Spleen (tissue), 11 donors: ENCODE measurements at regions not wholly inside any gene's neighbourhood (a gene's known extent, or its start where the extent isn't known, plus 50 kb on each side); places are given as distances from the start of the nearest gene placed in this dataset.

Source experiments
- DNase-seq: peaks from one replicate; pipeline ENCODE4 v3.0.0-alpha.2; 2020
- H3K27ac ChIP-seq, 8 donors: fragments of 200-600 bp; sonication (generic) in 7 of 8; 1 replicate in 4 of 8; 2 replicates in 4 of 8; pipeline versions ENCODE4 v1.5.0 to v1.8.0; 2016 to 2021; ENCODE audit warnings: inconsistent platforms in 4 of 8, mild to moderate bottlenecking in 4 of 8, moderate library complexity in 1 of 8
- H3K27me3 ChIP-seq, 7 donors: fragments of 200-600 bp; sonication (generic) in 6 of 7; replicated peaks in 1 of 7; 1 replicate in 4 of 7; 2 replicates in 3 of 7; pipeline versions ENCODE4 v1.5.0 to v1.8.0; 2016 to 2021; ENCODE audit warnings: inconsistent platforms in 3 of 7, mild to moderate bottlenecking in 1 of 7
- H3K36me3 ChIP-seq, 6 donors: fragments of 200-600 bp; sonication (generic) in 5 of 6; 1 replicate in 4 of 6; 2 replicates in 2 of 6; pipeline versions ENCODE4 v1.5.0 to v1.8.0; 2016 to 2021; ENCODE audit warnings: inconsistent platforms in 2 of 6
- H3K4me1 ChIP-seq, 6 donors: fragments of 200-600 bp; sonication (generic) in 5 of 6; 1 replicate in 3 of 6; 2 replicates in 3 of 6; pipeline versions ENCODE4 v1.5.0 to v1.8.0; 2016 to 2021; ENCODE audit warnings: inconsistent platforms in 3 of 6
- H3K4me3 ChIP-seq, 8 donors: fragments of 200-600 bp; sonication (generic) in 7 of 8; 1 replicate in 4 of 8; 2 replicates in 4 of 8; pipeline versions ENCODE4 v1.5.0 to v1.8.0; 2016 to 2021; ENCODE audit warnings: inconsistent platforms in 4 of 8, mild to moderate bottlenecking in 4 of 8, moderate library complexity in 2 of 8
- H3K9me3 ChIP-seq, 8 donors: fragments of 200-600 bp; sonication (generic) in 7 of 8; 1 replicate in 4 of 8; 2 replicates in 4 of 8; pipeline versions ENCODE4 v1.5.0 to v1.8.0; 2016 to 2021; ENCODE audit warnings: inconsistent platforms in 4 of 8
- CTCF ChIP-seq, 11 experiments: fragments of 200-600 bp in 7 of 11; fragments of 450-650 bp in 4 of 11; sonication (generic) in 4 of 11; IDR thresholded peaks in 8 of 11; conservative IDR thresholded peaks in 3 of 11; 1 replicate in 7 of 11; 2 replicates in 4 of 11; pipeline versions ENCODE4 v1.4.0 to v1.8.0; 2016 to 2021; ENCODE audit warnings: antibody characterized with exemption in 11 of 11, inconsistent platforms in 4 of 11, mild to moderate bottlenecking in 1 of 11
- POLR2A ChIP-seq, 3 donors: fragments of 450-650 bp; IDR thresholded peaks; one replicate each; pipeline ENCODE4 v1.5.1; 2017; ENCODE audit warnings: antibody characterized with exemption in 3 of 3, mild to moderate bottlenecking in 1 of 3
- POLR2AphosphoS5 ChIP-seq, 3 donors: sonication (generic); formaldehyde crosslinking; IDR thresholded peaks; one replicate each; pipeline ENCODE4 v1.5.1; 2017; ENCODE audit warnings: antibody characterized with exemption in 3 of 3
- WGBS, 5 donors: extraction: QIAGEN DNeasy Blood & Tissue Kit in 3 of 5; methylation state at CpG; one replicate each; pipeline versions ENCODE4 v1.1.5 to v1.1.7; 2013 to 2018; 5-methylcytosine and 5-hydroxymethylcytosine counted together
- intact Hi-C: fragments of 100-400 bp; cut with DNase I; formaldehyde crosslinking; loops from one replicate; pipeline ENCODE4 v1.15.0; 2023; ENCODE audit warnings: low total_unique reads
- donor health status: healthy with polysubstance abuse.
- donor health status: DM: no; HTN: no; CAD: no; lungs with moderate emphysema.
- donor health status: DM: no; HTN: no; CAD: no.
- donor health status: Bipolar disorder and iron deficiency.
- donor health status: healthy.
- donor health status: DM: no; HTN: no; CAD: no.
- donor health status: DM: yes; HTN: yes; CAD: no.

- intact Hi-C loops, result no loop called here
- no peaks in the 10 kb centered on the region for H3K27me3 ChIP-seq
- peak overlapping the region in 2 of 8 donors; percentile 17 to 28 for H3K27ac ChIP-seq
- H3K4me1 ChIP-seq, result peaks cover 0 to 14% (median 3%) of the 10 kb centered on the region in 6 donors
- no peaks in the 10 kb centered on the region for H3K9me3 ChIP-seq
- DNase-seq, result no peak
- H3K4me3 ChIP-seq, result no peak overlapping the region
- 84 to 90% (median 86%) methylated on average over 1 of the region's 1 CpG for WGBS, 5 donors
- TF ChIP-seq CTCF (IDR thresholded peaks at IDR 0.05 in 8 of 11, conservative IDR thresholded peaks at IDR 0.05 in 3 of 11) (no peak), POLR2A (IDR thresholded peaks at IDR 0.05) (no peak), POLR2AphosphoS5 (IDR thresholded peaks at IDR 0.05) (no peak)
- H3K36me3 ChIP-seq, result no peaks in the 10 kb centered on the region
These were observed 1623.3 kb upstream of the B3GALT2 start for GRCh38 chr1:194809665-194810064.

- TF ChIP-seq POLR2A (IDR thresholded peaks at IDR 0.05) (no peak), POLR2AphosphoS5 (IDR thresholded peaks at IDR 0.05) (no peak), CTCF (IDR thresholded peaks at IDR 0.05 in 8 of 11, conservative IDR thresholded peaks at IDR 0.05 in 3 of 11) (no peak)
- Histone ChIP-seq H3K27ac (peak overlapping the region in 2 of 8 donors; percentile 17 to 28), H3K27me3 (no peaks in the 10 kb centered on the region), H3K4me3 (no peak overlapping the region), H3K9me3 (no peaks in the 10 kb centered on the region), H3K36me3 (no peaks in the 10 kb centered on the region), H3K4me1 (peaks cover 0 to 14% (median 3%) of the 10 kb centered on the region in 6 donors)
- DNase-seq, result no peak
- intact Hi-C loops, result no loop called here
- 53 to 76% (median 69%) methylated on average over 3 of the region's 3 CpGs for WGBS, 5 donors
These were observed 1622.8 kb upstream of the B3GALT2 start for GRCh38 chr1:194809215-194809614.

- Histone ChIP-seq H3K27me3 (no peaks in the 10 kb centered on the region), H3K27ac (peak overlapping the region in 3 of 8 donors; percentile 17 to 30 (median 28)), H3K4me3 (no peak overlapping the region), H3K36me3 (no peaks in the 10 kb centered on the region), H3K4me1 (peaks cover 0 to 14% (median 3%) of the 10 kb centered on the region in 6 donors), H3K9me3 (no peaks in the 10 kb centered on the region)
- intact Hi-C loops, result no loop called here
- no peak for DNase-seq
- no peak for TF ChIP-seq CTCF (IDR thresholded peaks at IDR 0.05 in 8 of 11, conservative IDR thresholded peaks at IDR 0.05 in 3 of 11)
- TF ChIP-seq POLR2AphosphoS5 (IDR thresholded peaks at IDR 0.05), result no peak
- TF ChIP-seq POLR2A (IDR thresholded peaks at IDR 0.05), result no peak
- 53 to 82% (median 61%) methylated on average over 1 of the region's 1 CpG for WGBS, 5 donors
These were observed 1621.3 kb upstream of the B3GALT2 start for GRCh38 chr1:194807530-194808220.

GRCh38 chr1:194802572-194802971 is 1616.2 kb upstream of the B3GALT2 start:
- H3K36me3 ChIP-seq, result no peaks in the 10 kb centered on the region
- 69 to 84% (median 75%) methylated on average over 3 of the region's 3 CpGs for WGBS, 5 donors
- no peaks in the 10 kb centered on the region for H3K27me3 ChIP-seq
- no peak overlapping the region for H3K27ac ChIP-seq
- no peaks in the 10 kb centered on the region for H3K4me1 ChIP-seq
- no peak for DNase-seq
- intact Hi-C loops, result no loop called here
- H3K4me3 ChIP-seq, result no peak overlapping the region
- H3K9me3 ChIP-seq, result no peaks in the 10 kb centered on the region
- no peak for TF ChIP-seq POLR2AphosphoS5 (IDR thresholded peaks at IDR 0.05)
- TF ChIP-seq POLR2A (IDR thresholded peaks at IDR 0.05), result no peak
- TF ChIP-seq CTCF (IDR thresholded peaks at IDR 0.05 in 8 of 11, conservative IDR thresholded peaks at IDR 0.05 in 3 of 11), result no peak
